Neural progenitor cell (in vitro differentiated cells): ENCODE measurements at regions not wholly inside any gene's neighbourhood (a gene's known extent, or its start where the extent isn't known, plus 50 kb on each side); places are given as distances from the start of the nearest gene placed in this dataset.
A peak's percentile ranks its signal among the peaks of the same experiment; 100 is the strongest.

Source experiments
- DNase-seq: peaks from one replicate; pipeline ENCODE4 v3.0.0-alpha.2; 2016; ENCODE audit warnings: low spot score
- H2AFZ ChIP-seq: fragments of 200-600 bp; sonication (generic); replicated peaks from 2 replicates; pipeline ENCODE4 v1.6.1; 2016; ENCODE audit warnings: antibody characterized with exemption
- H3F3A ChIP-seq: fragments of 200-600 bp; sonication (generic); 2 replicates; pipeline ENCODE4 v1.6.1; 2016; ENCODE audit warnings: antibody characterized with exemption, low read depth
- H3K27ac ChIP-seq: fragments of 200-600 bp; sonication (generic); 2 replicates; pipeline ENCODE4 v1.5.1; 2016; ENCODE audit warnings: mild to moderate bottlenecking
- H3K27me3 ChIP-seq: fragments of 200-600 bp; sonication (generic); 2 replicates; pipeline ENCODE4 v1.6.1; 2016; ENCODE audit warnings: mild to moderate bottlenecking, moderate library complexity
- H3K36me3 ChIP-seq: fragments of 200-600 bp; sonication (generic); 2 replicates; pipeline ENCODE4 v1.5.1; 2016
- H3K4me1 ChIP-seq: fragments of 200-600 bp; sonication (generic); 2 replicates; pipeline ENCODE4 v1.6.1; 2016; ENCODE audit warnings: mixed run types
- H3K4me2 ChIP-seq: fragments of 200-600 bp; sonication (generic); 2 replicates; pipeline ENCODE4 v1.6.1; 2016
- H3K4me3 ChIP-seq: fragments of 200-600 bp; sonication (generic); 2 replicates; pipeline ENCODE4 v1.5.1; 2016
- H3K79me2 ChIP-seq: fragments of 200-600 bp; sonication (generic); 2 replicates; pipeline ENCODE4 v1.6.1; 2016; ENCODE audit warnings: low read depth
- H3K9ac ChIP-seq: fragments of 200-600 bp; sonication (generic); 2 replicates; pipeline ENCODE4 v1.6.1; 2016
- H3K9me3 ChIP-seq: fragments of 200-600 bp; sonication (generic); 2 replicates; pipeline ENCODE4 v1.5.1; 2016; ENCODE audit warnings: low read depth
- H4K20me1 ChIP-seq: fragments of 200-600 bp; sonication (generic); 2 replicates; pipeline ENCODE4 v1.6.1; 2016; ENCODE audit warnings: low read depth
- H3K27ac Mint-ChIP-seq: 3 replicates; pipeline ENCODE4 v1.8.0; 2021; ENCODE audit warnings: mixed read lengths
- H3K27me3 Mint-ChIP-seq: 2 replicates; pipeline ENCODE4 v1.8.0; 2022; ENCODE audit warnings: low read depth, mild to moderate bottlenecking, inconsistent platforms, moderate library complexity, mixed read lengths; ENCODE audit not compliant: insufficient read depth
- H3K36me3 Mint-ChIP-seq: 3 replicates; pipeline ENCODE4 v1.8.0; 2021; ENCODE audit warnings: mixed read lengths
- H3K4me1 Mint-ChIP-seq: 3 replicates; pipeline ENCODE4 v1.8.0; 2021; ENCODE audit warnings: mixed read lengths
- H3K4me3 Mint-ChIP-seq: 3 replicates; pipeline ENCODE4 v1.8.0; 2021; ENCODE audit warnings: mild to moderate bottlenecking, moderate library complexity, mixed read lengths
- H3K9me3 Mint-ChIP-seq: 3 replicates; pipeline ENCODE4 v1.8.0; 2020; ENCODE audit warnings: mixed read lengths
- EZH2 ChIP-seq: fragments of 200-600 bp; sonication (generic); IDR thresholded peaks from 2 replicates; pipeline ENCODE4 v1.6.1; 2017; ENCODE audit warnings: antibody characterized with exemption, mild to moderate bottlenecking, moderate library complexity
- EZH2phosphoT487 ChIP-seq: fragments of 200-600 bp; sonication (generic); IDR thresholded peaks from 2 replicates; pipeline ENCODE4 v1.6.1; 2017; ENCODE audit warnings: antibody characterized with exemption
- TF ChIP-seq, protein P1 (sequence below): fragments of 200-600 bp; sonication (generic); IDR thresholded peaks from 2 replicates; pipeline ENCODE4 v1.5.1; 2017; ENCODE audit warnings: antibody characterized with exemption, mild to moderate bottlenecking

DNA sequence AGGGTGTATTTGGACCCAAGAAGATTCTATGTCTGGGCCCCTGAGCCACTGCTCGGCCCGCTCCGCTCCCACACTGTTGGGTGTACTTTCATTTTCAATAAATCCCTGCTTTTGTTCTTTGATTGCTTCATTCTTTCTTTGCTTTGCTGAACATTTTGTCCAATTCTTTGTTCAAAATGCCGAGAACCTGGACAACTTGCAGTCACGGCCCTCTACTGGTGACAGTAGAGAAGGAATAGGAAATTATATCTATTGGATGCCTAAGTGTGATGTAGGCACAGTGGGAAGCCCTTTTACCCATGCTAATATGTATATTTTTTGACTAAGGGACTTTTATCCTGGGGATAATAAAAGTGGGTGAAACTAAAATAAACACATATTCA lies 340.8 kb downstream of the LRRC3B start:
- Histone ChIP-seq H3K79me2 (no peaks in the 10 kb centered on the region), H3K27ac (no peak overlapping the region), H3K4me2 (no peak overlapping the region), H3K27me3 (no peaks in the 10 kb centered on the region), H3K4me3 (no peak overlapping the region), H4K20me1 (no peaks in the 10 kb centered on the region), H3K9ac (no peak overlapping the region), H3F3A (no peaks in the 10 kb centered on the region), H3K9me3 (no peaks in the 10 kb centered on the region), H3K4me1 (no peaks in the 10 kb centered on the region), H2AFZ (peak overlapping the region; percentile 20), H3K36me3 (no peaks in the 10 kb centered on the region)
- Mint-ChIP-seq H3K4me1 (no peaks in the 10 kb centered on the region), H3K36me3 (no peaks in the 10 kb centered on the region), H3K9me3 (peaks cover 3% of the 10 kb centered on the region), H3K4me3 (no peak overlapping the region), H3K27me3 (peaks cover 2% of the 10 kb centered on the region), H3K27ac (no peak overlapping the region)
- no peak for DNase-seq
- TF ChIP-seq, protein P1, sequence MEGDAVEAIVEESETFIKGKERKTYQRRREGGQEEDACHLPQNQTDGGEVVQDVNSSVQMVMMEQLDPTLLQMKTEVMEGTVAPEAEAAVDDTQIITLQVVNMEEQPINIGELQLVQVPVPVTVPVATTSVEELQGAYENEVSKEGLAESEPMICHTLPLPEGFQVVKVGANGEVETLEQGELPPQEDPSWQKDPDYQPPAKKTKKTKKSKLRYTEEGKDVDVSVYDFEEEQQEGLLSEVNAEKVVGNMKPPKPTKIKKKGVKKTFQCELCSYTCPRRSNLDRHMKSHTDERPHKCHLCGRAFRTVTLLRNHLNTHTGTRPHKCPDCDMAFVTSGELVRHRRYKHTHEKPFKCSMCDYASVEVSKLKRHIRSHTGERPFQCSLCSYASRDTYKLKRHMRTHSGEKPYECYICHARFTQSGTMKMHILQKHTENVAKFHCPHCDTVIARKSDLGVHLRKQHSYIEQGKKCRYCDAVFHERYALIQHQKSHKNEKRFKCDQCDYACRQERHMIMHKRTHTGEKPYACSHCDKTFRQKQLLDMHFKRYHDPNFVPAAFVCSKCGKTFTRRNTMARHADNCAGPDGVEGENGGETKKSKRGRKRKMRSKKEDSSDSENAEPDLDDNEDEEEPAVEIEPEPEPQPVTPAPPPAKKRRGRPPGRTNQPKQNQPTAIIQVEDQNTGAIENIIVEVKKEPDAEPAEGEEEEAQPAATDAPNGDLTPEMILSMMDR = peak; percentile 44
- TF ChIP-seq EZH2phosphoT487 (no peak), EZH2 (no peak)

GRCh38 chr3:26964313-26964712 lies 341.7 kb downstream of the LRRC3B start:
- no peaks in the 10 kb centered on the region for H3K36me3 Mint-ChIP-seq
- H3K4me2 ChIP-seq = no peak overlapping the region
- H3K4me1 ChIP-seq = no peaks in the 10 kb centered on the region
- H3K4me1 Mint-ChIP-seq = no peaks in the 10 kb centered on the region
- no peaks in the 10 kb centered on the region for H3K36me3 ChIP-seq
- DNase-seq = no peak
- H3K4me3 ChIP-seq = no peak overlapping the region
- no peaks in the 10 kb centered on the region for H3F3A ChIP-seq
- no peak overlapping the region for H3K27ac Mint-ChIP-seq
- H3K9me3 Mint-ChIP-seq = peaks cover 3% of the 10 kb centered on the region
- H3K27ac ChIP-seq = no peak overlapping the region
- no peaks in the 10 kb centered on the region for H3K79me2 ChIP-seq
- no peaks in the 10 kb centered on the region for H4K20me1 ChIP-seq
- TF ChIP-seq EZH2 (no peak), EZH2phosphoT487 (no peak)
- TF ChIP-seq, protein P1 = no peak
- H2AFZ ChIP-seq = no peak overlapping the region
- no peak overlapping the region for H3K4me3 Mint-ChIP-seq
- no peaks in the 10 kb centered on the region for H3K9me3 ChIP-seq
- H3K27me3 Mint-ChIP-seq = peaks cover 2% of the 10 kb centered on the region
- no peaks in the 10 kb centered on the region for H3K27me3 ChIP-seq
- no peak overlapping the region for H3K9ac ChIP-seq

DNA sequence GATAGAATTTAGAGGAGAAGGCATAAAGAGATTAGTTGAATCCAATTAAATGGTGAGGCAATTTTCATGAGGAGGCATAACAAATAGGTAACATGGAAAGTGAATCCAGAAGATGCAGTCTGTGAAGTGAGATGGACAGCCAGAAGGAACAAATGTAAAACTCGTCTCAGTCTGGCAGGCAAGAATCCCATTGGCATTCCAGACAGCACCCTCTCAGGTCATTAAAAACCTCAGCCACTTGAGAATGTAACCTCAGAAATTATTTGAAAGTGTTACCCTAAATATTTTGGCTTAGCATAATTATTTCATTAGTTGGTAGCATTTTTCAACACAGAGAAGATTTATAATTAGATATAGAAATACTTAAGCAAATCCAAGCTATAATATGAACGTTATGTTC lies 342.3 kb downstream of the LRRC3B start:
- no peak for DNase-seq
- Histone ChIP-seq H3K27me3 (no peaks in the 10 kb centered on the region), H3K9ac (no peak overlapping the region), H3K4me2 (no peak overlapping the region), H4K20me1 (no peaks in the 10 kb centered on the region), H3K79me2 (no peaks in the 10 kb centered on the region), H3K4me1 (no peaks in the 10 kb centered on the region), H3K36me3 (no peaks in the 10 kb centered on the region), H3F3A (no peaks in the 10 kb centered on the region), H3K4me3 (no peak overlapping the region), H3K9me3 (no peaks in the 10 kb centered on the region), H2AFZ (no peak overlapping the region), H3K27ac (no peak overlapping the region)
- H3K27me3 Mint-ChIP-seq = peaks cover 2% of the 10 kb centered on the region
- H3K4me1 Mint-ChIP-seq = no peaks in the 10 kb centered on the region
- no peaks in the 10 kb centered on the region for H3K36me3 Mint-ChIP-seq
- H3K27ac Mint-ChIP-seq = no peak overlapping the region
- H3K4me3 Mint-ChIP-seq = no peak overlapping the region
- TF ChIP-seq, protein P1 = no peak
- no peak for TF ChIP-seq EZH2
- no peak for TF ChIP-seq EZH2phosphoT487
- peaks cover 3% of the 10 kb centered on the region for H3K9me3 Mint-ChIP-seq
